Erythroblast (primary cell): ENCODE measurements at regions not wholly inside any gene's neighbourhood (a gene's known extent, or its start where the extent isn't known, plus 50 kb on each side); places are given as distances from the start of the nearest gene placed in this dataset.

Experiments
- GATA1 ChIP-seq: IDR thresholded peaks from 2 replicates; pipeline ENCODE4 v1.6.1; 2011; ENCODE audit warnings: low read depth, mild to moderate bottlenecking, control low read depth, low read length, moderate library complexity
- POLR2A ChIP-seq: IDR thresholded peaks from 2 replicates; pipeline ENCODE4 v1.6.1; 2011; ENCODE audit warnings: mild to moderate bottlenecking, low read length

DNA sequence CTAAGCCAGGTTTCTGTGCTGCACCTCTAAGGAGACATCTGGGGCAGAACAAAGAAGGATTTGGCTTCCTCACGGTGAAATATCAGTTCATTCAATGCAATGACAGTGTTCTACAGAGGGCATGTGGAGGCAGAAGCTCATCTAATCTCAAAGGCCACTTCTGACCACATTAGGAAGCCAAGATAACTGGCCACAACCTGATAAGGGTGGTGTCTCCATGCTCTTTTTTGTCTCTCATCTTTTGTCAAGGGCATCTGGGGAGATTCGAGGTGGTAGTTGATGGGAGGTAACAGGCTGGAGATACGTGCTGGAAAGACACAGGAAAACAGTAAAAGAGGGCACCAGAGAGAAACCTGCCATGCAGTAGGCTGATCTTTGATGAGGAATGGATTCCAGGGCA, 303.9 kb downstream of the LRATD1 start:
- TF ChIP-seq POLR2A, result no peak
- TF ChIP-seq GATA1, result no peak
